A549 (cell line): ENCODE measurements at regions not wholly inside any gene's neighbourhood (a gene's known extent, or its start where the extent isn't known, plus 50 kb on each side); places are given as distances from the start of the nearest gene placed in this dataset.

Experiments used
- EP300 ChIP-seq, 2 experiments: fragments of >200 bp; sonication (Bioruptor Twin); formaldehyde crosslinking; IDR thresholded peaks; 2 replicates in 1 of 2; 3 replicates in 1 of 2; pipeline ENCODE4 v1.6.1; 2016 to 2017
- HOXA7 ChIP-seq: fragments of 250-450 bp; sonication (Bioruptor Pico); IDR thresholded peaks from 2 replicates; pipeline ENCODE4 v1.5.0; 2020; ENCODE audit warnings: mild to moderate bottlenecking, moderate library complexity
- KDM1A ChIP-seq: fragments of 200-600 bp; sonication (generic); IDR thresholded peaks from 2 replicates; pipeline ENCODE4 v1.6.1; 2016; ENCODE audit warnings: low read depth, mild to moderate bottlenecking
- MAFK ChIP-seq: fragments of 450-650 bp; IDR thresholded peaks from 2 replicates; pipeline ENCODE4 v1.6.1; 2014; ENCODE audit not compliant: partially characterized antibody
- POLR2A ChIP-seq: IDR thresholded peaks from 2 replicates; pipeline ENCODE4 v1.6.1; 2012; ENCODE audit warnings: mild to moderate bottlenecking, low read length
- RAD21 ChIP-seq, 2 experiments: fragments of >200 bp in 1 of 2; sonication (Bioruptor Twin) in 1 of 2; formaldehyde crosslinking in 1 of 2; IDR thresholded peaks in 1 of 2; conservative IDR thresholded peaks in 1 of 2; 2 replicates in 1 of 2; 3 replicates in 1 of 2; pipeline ENCODE4 v1.6.1; 2012 to 2018; ENCODE audit warnings: inconsistent platforms in 1 of 2
- RARB ChIP-seq: fragments of 250-450 bp; sonication (Bioruptor Pico); IDR thresholded peaks from 2 replicates; pipeline ENCODE4 v1.8.0; 2021; ENCODE audit warnings: mild to moderate bottlenecking, moderate library complexity
- SMC3 ChIP-seq: fragments of >200 bp; sonication (Bioruptor Twin); formaldehyde crosslinking; IDR thresholded peaks from 3 replicates; pipeline ENCODE4 v1.6.1; 2018; ENCODE audit warnings: inconsistent platforms
- TP53 ChIP-seq: fragments of 250-450 bp; sonication (Bioruptor Pico); IDR thresholded peaks from 2 replicates; pipeline ENCODE4 v1.5.0; 2021; ENCODE audit warnings: mild to moderate bottlenecking, moderate library complexity
- TF ChIP-seq, protein P1 (sequence below): fragments of >200 bp; sonication (Bioruptor Twin); formaldehyde crosslinking; IDR thresholded peaks from 3 replicates; pipeline ENCODE4 v1.5.1; 2016
- TF ChIP-seq, protein P2 (sequence below): fragments of 250-450 bp; sonication (Bioruptor Pico); IDR thresholded peaks from 2 replicates; pipeline ENCODE4 v1.5.0; 2021; ENCODE audit warnings: mild to moderate bottlenecking, moderate library complexity, borderline replicate concordance
- TF ChIP-seq, protein P3 (sequence below): fragments of 200-600 bp; sonication (generic); IDR thresholded peaks from 2 replicates; pipeline ENCODE4 v1.6.1; 2016; ENCODE audit warnings: antibody characterized with exemption, mild to moderate bottlenecking, moderate library complexity
- TF ChIP-seq, protein P4 (sequence below): fragments of >200 bp; sonication (Bioruptor Twin); formaldehyde crosslinking; IDR thresholded peaks from 3 replicates; pipeline ENCODE4 v1.6.1; 2016

DNA sequence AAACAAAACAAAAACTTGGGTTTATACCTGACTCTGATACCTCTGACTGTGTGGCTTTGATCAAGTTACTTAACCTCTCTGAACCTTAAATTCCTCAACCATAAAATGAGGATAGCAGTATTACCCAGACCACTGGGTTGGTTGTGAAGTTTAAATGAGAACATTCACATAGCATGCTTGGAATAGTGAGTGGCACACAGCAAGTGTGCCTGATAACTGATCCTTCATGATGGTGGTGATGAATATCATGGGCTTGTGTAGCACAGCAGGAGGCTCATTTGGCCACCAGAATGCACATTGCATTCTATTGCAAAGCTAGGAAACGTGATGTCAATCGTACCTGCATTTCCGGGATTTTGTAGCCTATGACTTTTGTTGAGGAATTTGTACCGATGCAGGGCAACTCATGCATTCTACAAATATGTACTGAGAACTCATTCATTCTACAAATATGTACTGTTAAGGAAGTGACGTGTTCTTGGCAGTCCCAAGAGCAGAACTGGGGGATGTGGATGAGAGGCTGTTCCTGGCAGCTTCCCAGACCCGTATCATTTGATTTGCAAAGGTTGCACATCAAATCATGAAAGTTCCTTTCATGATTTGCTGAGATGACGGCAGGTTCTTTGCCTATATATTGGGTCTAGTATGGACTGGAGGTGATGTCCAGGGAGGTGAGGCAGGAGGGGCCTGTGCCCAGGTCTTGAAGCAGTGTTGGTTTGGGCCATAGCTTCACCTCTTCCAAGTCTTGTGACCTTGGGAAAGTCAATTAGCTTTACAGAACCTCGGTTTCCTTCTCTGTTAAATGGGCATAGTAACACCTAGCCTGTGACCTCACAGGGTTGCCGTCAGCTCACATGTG is 94.6 kb upstream of the SMNDC1 start:
- TF ChIP-seq SMC3 (peak; percentile 49; the same call in 2 of the 3 replicates), EP300 (IDR thresholded peaks at IDR 0.05) (peak; percentile 97 to 99; a peak in 4 of 5 replicates), POLR2A (no peak), MAFK (peak; percentile 69), RAD21 (conservative IDR thresholded peaks at IDR 0.05 in 1 of 2, IDR thresholded peaks at IDR 0.05 in 1 of 2) (peak; percentile 35 to 63; a peak in 3 of 5 replicates), RARB (CRISPR knock-in tag) (peak; percentile 68), TP53 (no peak), KDM1A (0 out of 2 replicates have a peak, but pooled peaks have one; percentile 50), HOXA7 (CRISPR knock-in tag) (no peak; the same call in 1 of the 2 replicates)
- TF ChIP-seq, protein P1, sequence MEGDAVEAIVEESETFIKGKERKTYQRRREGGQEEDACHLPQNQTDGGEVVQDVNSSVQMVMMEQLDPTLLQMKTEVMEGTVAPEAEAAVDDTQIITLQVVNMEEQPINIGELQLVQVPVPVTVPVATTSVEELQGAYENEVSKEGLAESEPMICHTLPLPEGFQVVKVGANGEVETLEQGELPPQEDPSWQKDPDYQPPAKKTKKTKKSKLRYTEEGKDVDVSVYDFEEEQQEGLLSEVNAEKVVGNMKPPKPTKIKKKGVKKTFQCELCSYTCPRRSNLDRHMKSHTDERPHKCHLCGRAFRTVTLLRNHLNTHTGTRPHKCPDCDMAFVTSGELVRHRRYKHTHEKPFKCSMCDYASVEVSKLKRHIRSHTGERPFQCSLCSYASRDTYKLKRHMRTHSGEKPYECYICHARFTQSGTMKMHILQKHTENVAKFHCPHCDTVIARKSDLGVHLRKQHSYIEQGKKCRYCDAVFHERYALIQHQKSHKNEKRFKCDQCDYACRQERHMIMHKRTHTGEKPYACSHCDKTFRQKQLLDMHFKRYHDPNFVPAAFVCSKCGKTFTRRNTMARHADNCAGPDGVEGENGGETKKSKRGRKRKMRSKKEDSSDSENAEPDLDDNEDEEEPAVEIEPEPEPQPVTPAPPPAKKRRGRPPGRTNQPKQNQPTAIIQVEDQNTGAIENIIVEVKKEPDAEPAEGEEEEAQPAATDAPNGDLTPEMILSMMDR = no peak; the same call in 2 of the 3 replicates
- TF ChIP-seq, protein P2, sequence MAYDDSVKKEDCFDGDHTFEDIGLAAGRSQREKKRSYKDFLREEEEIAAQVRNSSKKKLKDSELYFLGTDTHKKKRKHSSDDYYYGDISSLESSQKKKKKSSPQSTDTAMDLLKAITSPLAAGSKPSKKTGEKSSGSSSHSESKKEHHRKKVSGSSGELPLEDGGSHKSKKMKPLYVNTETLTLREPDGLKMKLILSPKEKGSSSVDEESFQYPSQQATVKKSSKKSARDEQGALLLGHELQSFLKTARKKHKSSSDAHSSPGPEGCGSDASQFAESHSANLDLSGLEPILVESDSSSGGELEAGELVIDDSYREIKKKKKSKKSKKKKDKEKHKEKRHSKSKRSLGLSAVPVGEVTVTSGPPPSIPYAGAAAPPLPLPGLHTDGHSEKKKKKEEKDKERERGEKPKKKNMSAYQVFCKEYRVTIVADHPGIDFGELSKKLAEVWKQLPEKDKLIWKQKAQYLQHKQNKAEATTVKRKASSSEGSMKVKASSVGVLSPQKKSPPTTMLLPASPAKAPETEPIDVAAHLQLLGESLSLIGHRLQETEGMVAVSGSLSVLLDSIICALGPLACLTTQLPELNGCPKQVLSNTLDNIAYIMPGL (CRISPR knock-in tag) = 0 out of 2 replicates have a peak, but pooled peaks have one; percentile 28
- TF ChIP-seq, protein P3, sequence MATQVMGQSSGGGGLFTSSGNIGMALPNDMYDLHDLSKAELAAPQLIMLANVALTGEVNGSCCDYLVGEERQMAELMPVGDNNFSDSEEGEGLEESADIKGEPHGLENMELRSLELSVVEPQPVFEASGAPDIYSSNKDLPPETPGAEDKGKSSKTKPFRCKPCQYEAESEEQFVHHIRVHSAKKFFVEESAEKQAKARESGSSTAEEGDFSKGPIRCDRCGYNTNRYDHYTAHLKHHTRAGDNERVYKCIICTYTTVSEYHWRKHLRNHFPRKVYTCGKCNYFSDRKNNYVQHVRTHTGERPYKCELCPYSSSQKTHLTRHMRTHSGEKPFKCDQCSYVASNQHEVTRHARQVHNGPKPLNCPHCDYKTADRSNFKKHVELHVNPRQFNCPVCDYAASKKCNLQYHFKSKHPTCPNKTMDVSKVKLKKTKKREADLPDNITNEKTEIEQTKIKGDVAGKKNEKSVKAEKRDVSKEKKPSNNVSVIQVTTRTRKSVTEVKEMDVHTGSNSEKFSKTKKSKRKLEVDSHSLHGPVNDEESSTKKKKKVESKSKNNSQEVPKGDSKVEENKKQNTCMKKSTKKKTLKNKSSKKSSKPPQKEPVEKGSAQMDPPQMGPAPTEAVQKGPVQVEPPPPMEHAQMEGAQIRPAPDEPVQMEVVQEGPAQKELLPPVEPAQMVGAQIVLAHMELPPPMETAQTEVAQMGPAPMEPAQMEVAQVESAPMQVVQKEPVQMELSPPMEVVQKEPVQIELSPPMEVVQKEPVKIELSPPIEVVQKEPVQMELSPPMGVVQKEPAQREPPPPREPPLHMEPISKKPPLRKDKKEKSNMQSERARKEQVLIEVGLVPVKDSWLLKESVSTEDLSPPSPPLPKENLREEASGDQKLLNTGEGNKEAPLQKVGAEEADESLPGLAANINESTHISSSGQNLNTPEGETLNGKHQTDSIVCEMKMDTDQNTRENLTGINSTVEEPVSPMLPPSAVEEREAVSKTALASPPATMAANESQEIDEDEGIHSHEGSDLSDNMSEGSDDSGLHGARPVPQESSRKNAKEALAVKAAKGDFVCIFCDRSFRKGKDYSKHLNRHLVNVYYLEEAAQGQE = no peak
- TF ChIP-seq, protein P4, sequence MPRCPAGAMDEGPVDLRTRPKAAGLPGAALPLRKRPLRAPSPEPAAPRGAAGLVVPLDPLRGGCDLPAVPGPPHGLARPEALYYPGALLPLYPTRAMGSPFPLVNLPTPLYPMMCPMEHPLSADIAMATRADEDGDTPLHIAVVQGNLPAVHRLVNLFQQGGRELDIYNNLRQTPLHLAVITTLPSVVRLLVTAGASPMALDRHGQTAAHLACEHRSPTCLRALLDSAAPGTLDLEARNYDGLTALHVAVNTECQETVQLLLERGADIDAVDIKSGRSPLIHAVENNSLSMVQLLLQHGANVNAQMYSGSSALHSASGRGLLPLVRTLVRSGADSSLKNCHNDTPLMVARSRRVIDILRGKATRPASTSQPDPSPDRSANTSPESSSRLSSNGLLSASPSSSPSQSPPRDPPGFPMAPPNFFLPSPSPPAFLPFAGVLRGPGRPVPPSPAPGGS = peak; percentile 58; the same call in 1 of the 3 replicates
